ENCODE measurements at regions not wholly inside any gene's neighbourhood (a gene's known extent, or its start where the extent isn't known, plus 50 kb on each side); places are given as distances from the start of the nearest gene placed in this dataset.
"Not testable (repeated sequence)": the region's sequence is repeated elsewhere in the genome, so short reads cannot be mapped to it uniquely, and the experiment has no call there.

- H3K36me3 ChIP-seq (ENCODE audit: control insufficient read depth, insufficient read depth, low read length); H3K79me1 ChIP-seq (ENCODE audit: low read depth in 1 of 2, low read length in 2 of 2); H4K8ac ChIP-seq (ENCODE audit: low read depth in 2 of 2, low read length in 2 of 2); DNase-seq; H2BK120ac ChIP-seq (ENCODE audit: low read depth, low read length); H3K4ac ChIP-seq (ENCODE audit: low read depth, low read length); H2BK5ac ChIP-seq (ENCODE audit: low read depth, low read length, poor library complexity, severe bottlenecking); H3K27me3 ChIP-seq (ENCODE audit: control insufficient read depth, insufficient read depth, low read length); H4K5ac ChIP-seq (ENCODE audit: low read depth, low read length); intact Hi-C loops (cut with micrococcal nuclease); H2AFZ ChIP-seq (replicated peaks; ENCODE audit: low read length, poor library complexity); H3K56ac ChIP-seq (ENCODE audit: extremely low read depth, insufficient read depth, low read length); H4K20me1 ChIP-seq (ENCODE audit: insufficient read depth, low read length); dilution Hi-C loops (cut with HindIII; ENCODE audit: low sequenced_read_pairs, unreplicated experiment); H2AK5ac ChIP-seq (ENCODE audit: low read depth, low read length); H3K4me1 ChIP-seq (ENCODE audit: control insufficient read depth, insufficient read depth, low read length); ATAC-seq (ENCODE audit: low read depth); H3K4me3 ChIP-seq (ENCODE audit: insufficient read depth, low read depth, low read length); H2AK9ac ChIP-seq (replicated peaks; ENCODE audit: low read depth, low read length, poor library complexity); H3K9me3 ChIP-seq (ENCODE audit: control insufficient read depth, insufficient read depth, low read length); CTCF ChIA-PET; H3K9me1 ChIP-seq (ENCODE audit: insufficient read depth, low read length); H3K14ac ChIP-seq (replicated peaks; ENCODE audit: low read depth, low read length); H3K27ac ChIP-seq (ENCODE audit: insufficient read depth, low read length); H3K4me2 ChIP-seq (ENCODE audit: low read depth, low read length); in situ Hi-C loops (cut with MboI; ENCODE audit: low sequenced_read_pairs); H3K9ac ChIP-seq (ENCODE audit: low read depth, low read length); H2BK20ac ChIP-seq (ENCODE audit: low read depth, low read length); H4K91ac ChIP-seq (ENCODE audit: insufficient read depth, low read depth, low read length); POLR2A ChIA-PET (ENCODE audit: unreplicated experiment); BruUV-seq (replicated peaks); H3K23ac ChIP-seq (ENCODE audit: low read depth, low read length); H2BK15ac ChIP-seq (ENCODE audit: low read depth, low read length); H3K18ac ChIP-seq (ENCODE audit: low read depth, low read length): not testable (repeated sequence)
- WGBS, 2 experiments (ENCODE audit: extremely low coverage in 2 of 2, insufficient read length in 1 of 2), result 87% methylated on average over 2 of the region's 5 CpGs; no CpG with 5 or more reads in 1 of the 2 experiments
Measured at GRCh38 chr20:29891555-29891954, 1365.9 kb upstream of the DEFB115 start.

Small RNAs in the stretch of these regions (microRNA-seq; reads per million reads assigned to microRNA genes)
- gene RF00002 (ENCODE audit: insufficient read depth, insufficient read length), result 5.2 reads per million

Small RNAs in the stretch of these regions (small RNA-seq; reads per million reads assigned to genes)
- 0 to 2.4 (median 0.33) reads per million in 5 experiments for gene RF00002

All from IMR-90 (cell line).